ENCODE measurements at regions not wholly inside any gene's neighbourhood (a gene's known extent, or its start where the extent isn't known, plus 50 kb on each side); places are given as distances from the start of the nearest gene placed in this dataset.

- Mint-ChIP-seq H3K27ac (ENCODE audit: unreplicated experiment) (no peak overlapping the region), H3K4me3 (ENCODE audit: low read depth, unreplicated experiment) (no peak overlapping the region), H3K9me3 (ENCODE audit: low read depth, unreplicated experiment) (no peaks in the 10 kb centered on the region), H3K36me3 (ENCODE audit: insufficient read depth, unreplicated experiment) (no peaks in the 10 kb centered on the region), H3K27me3 (ENCODE audit: unreplicated experiment) (no peaks in the 10 kb centered on the region), H3K4me1 (ENCODE audit: low read depth, unreplicated experiment) (no peaks in the 10 kb centered on the region)
- CTCF ChIA-PET, result no interaction called here
- DNase-seq, result no peak
- intact Hi-C loops (cut with micrococcal nuclease; ENCODE audit: unreplicated experiment), result no loop called here
- BruUV-seq (replicated peaks), result no TSS peak
- no peak for TF ChIP-seq CTCF (IDR thresholded peaks at IDR 0.05; ENCODE audit: unreplicated experiment)
Observed at GRCh38 chr15:36221992-36222391, 357.4 kb upstream of the CDIN1 start.

GRCh38 chr15:36230776-36231175 is 348.6 kb upstream of the CDIN1 start:
- no peak for TF ChIP-seq CTCF (IDR thresholded peaks at IDR 0.05; ENCODE audit: unreplicated experiment)
- DNase-seq, result no peak
- no peaks in the 10 kb centered on the region for H3K36me3 Mint-ChIP-seq (ENCODE audit: insufficient read depth, unreplicated experiment)
- no TSS peak for BruUV-seq (replicated peaks)
- H3K4me1 Mint-ChIP-seq (ENCODE audit: low read depth, unreplicated experiment), result no peaks in the 10 kb centered on the region
- no peak overlapping the region for H3K4me3 Mint-ChIP-seq (ENCODE audit: low read depth, unreplicated experiment)
- no peak overlapping the region for H3K27ac Mint-ChIP-seq (ENCODE audit: unreplicated experiment)
- intact Hi-C loops (cut with micrococcal nuclease; ENCODE audit: unreplicated experiment), result no loop called here
- no peaks in the 10 kb centered on the region for H3K27me3 Mint-ChIP-seq (ENCODE audit: unreplicated experiment)
- CTCF ChIA-PET, result no interaction called here
- no peaks in the 10 kb centered on the region for H3K9me3 Mint-ChIP-seq (ENCODE audit: low read depth, unreplicated experiment)

- BruUV-seq (replicated peaks), result no TSS peak
- CTCF ChIA-PET, result no interaction called here
- no peaks in the 10 kb centered on the region for H3K36me3 Mint-ChIP-seq (ENCODE audit: insufficient read depth, unreplicated experiment)
- H3K4me1 Mint-ChIP-seq (ENCODE audit: low read depth, unreplicated experiment), result no peaks in the 10 kb centered on the region
- no peak for DNase-seq
- H3K27ac Mint-ChIP-seq (ENCODE audit: unreplicated experiment), result no peak overlapping the region
- H3K9me3 Mint-ChIP-seq (ENCODE audit: low read depth, unreplicated experiment), result no peaks in the 10 kb centered on the region
- intact Hi-C loops (cut with micrococcal nuclease; ENCODE audit: unreplicated experiment), result no loop called here
- no peaks in the 10 kb centered on the region for H3K27me3 Mint-ChIP-seq (ENCODE audit: unreplicated experiment)
- TF ChIP-seq CTCF (IDR thresholded peaks at IDR 0.05; ENCODE audit: unreplicated experiment), result no peak
- H3K4me3 Mint-ChIP-seq (ENCODE audit: low read depth, unreplicated experiment), result no peak overlapping the region
Observed at GRCh38 chr15:36232491-36232890, 346.9 kb upstream of the CDIN1 start.

- Mint-ChIP-seq H3K27ac (ENCODE audit: unreplicated experiment) (no peak overlapping the region), H3K4me3 (ENCODE audit: low read depth, unreplicated experiment) (no peak overlapping the region), H3K4me1 (ENCODE audit: low read depth, unreplicated experiment) (no peaks in the 10 kb centered on the region), H3K27me3 (ENCODE audit: unreplicated experiment) (no peaks in the 10 kb centered on the region), H3K36me3 (ENCODE audit: insufficient read depth, unreplicated experiment) (no peaks in the 10 kb centered on the region), H3K9me3 (ENCODE audit: low read depth, unreplicated experiment) (no peaks in the 10 kb centered on the region)
- BruUV-seq (replicated peaks), result no TSS peak
- no peak for TF ChIP-seq CTCF (IDR thresholded peaks at IDR 0.05; ENCODE audit: unreplicated experiment)
- intact Hi-C loops (cut with micrococcal nuclease; ENCODE audit: unreplicated experiment), result no loop called here
- CTCF ChIA-PET, result no interaction called here
- no peak for DNase-seq
Observed at GRCh38 chr15:36234743-36235142, 344.7 kb upstream of the CDIN1 start.

- Mint-ChIP-seq H3K27me3 (ENCODE audit: unreplicated experiment) (no peaks in the 10 kb centered on the region), H3K27ac (ENCODE audit: unreplicated experiment) (no peak overlapping the region), H3K9me3 (ENCODE audit: low read depth, unreplicated experiment) (no peaks in the 10 kb centered on the region), H3K4me3 (ENCODE audit: low read depth, unreplicated experiment) (no peak overlapping the region), H3K4me1 (ENCODE audit: low read depth, unreplicated experiment) (no peaks in the 10 kb centered on the region), H3K36me3 (ENCODE audit: insufficient read depth, unreplicated experiment) (no peaks in the 10 kb centered on the region)
- no peak for DNase-seq
- intact Hi-C loops (cut with micrococcal nuclease; ENCODE audit: unreplicated experiment), result no loop called here
- no TSS peak for BruUV-seq (replicated peaks)
- CTCF ChIA-PET, result no interaction called here
- no peak for TF ChIP-seq CTCF (IDR thresholded peaks at IDR 0.05; ENCODE audit: unreplicated experiment)
Observed at GRCh38 chr15:36235173-36235572, 344.3 kb upstream of the CDIN1 start.

Measured in Calu3 (cell line).